ENCODE measurements at regions not wholly inside any gene's neighbourhood (a gene's known extent, or its start where the extent isn't known, plus 50 kb on each side); places are given as distances from the start of the nearest gene placed in this dataset.

DNA sequence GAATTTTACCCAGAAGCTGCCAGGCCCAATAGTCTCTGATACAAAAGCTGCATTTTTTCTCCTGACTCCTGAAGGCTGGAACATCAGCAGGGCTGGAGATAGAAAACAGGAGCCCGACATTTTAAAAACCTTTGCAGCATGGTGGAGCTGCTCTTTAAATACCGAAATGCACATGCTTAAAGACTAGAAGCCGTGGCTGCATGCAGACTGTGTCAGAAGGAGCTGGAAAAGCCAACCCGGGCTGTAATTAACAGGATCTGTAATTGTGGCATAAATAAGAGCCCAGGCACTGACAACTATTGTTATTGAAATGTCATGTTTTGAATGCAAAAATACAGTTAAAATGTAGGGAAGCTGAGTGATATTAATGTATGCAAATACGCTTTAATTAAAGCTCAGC, 304.9 kb upstream of the PLET1 start:
- DNase-seq (ENCODE audit: low spot score in 2 of 2): no peak
- FAIRE-seq: no peak

GRCh38 chr11:112566124-112566523, 305.5 kb upstream of the PLET1 start:
- no peak for FAIRE-seq
- DNase-seq (ENCODE audit: low spot score in 2 of 2): no peak

DNA sequence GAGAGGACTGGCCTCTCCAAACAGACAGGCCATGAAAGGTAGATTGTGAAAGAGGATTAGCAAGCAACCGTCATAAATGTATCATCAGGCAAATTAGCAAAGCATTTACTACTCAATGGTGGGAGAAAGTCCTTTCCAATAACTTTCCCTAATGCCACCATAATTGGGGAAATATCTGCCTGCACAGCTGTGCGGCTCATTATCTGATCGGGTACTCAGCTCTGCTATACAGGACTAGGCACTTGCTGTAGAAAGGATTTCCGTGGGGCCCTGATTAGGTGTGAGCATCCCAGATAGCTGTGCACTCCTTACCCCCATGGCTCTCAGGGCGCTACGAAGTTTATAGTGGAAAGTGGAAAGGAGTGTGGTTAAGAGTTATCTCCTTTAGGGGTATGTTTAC, 309.7 kb upstream of the PLET1 start:
- FAIRE-seq (no peak), DNase-seq (ENCODE audit: low spot score in 2 of 2) (no peak)

DNA sequence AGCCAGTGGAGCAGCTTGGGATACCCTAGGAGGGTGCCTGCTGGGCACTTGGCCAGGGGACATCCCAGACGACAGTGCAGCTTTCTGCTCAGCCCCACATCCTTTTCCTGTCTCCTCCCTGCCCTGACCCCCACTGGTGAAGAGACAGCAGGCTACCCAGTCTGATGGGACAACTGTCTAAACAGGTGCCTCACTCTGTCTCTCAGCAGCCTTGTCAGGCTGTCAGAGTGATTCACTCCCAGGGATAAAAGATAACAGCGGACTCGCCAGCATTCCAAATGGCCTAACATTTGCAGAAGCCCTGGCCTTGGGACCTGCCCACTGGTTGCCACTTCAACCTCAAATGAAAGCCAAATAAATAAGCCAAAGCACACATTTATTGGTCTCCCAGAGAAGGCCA, 318.6 kb upstream of the PLET1 start:
- FAIRE-seq (no peak), DNase-seq (ENCODE audit: low spot score in 2 of 2) (no peak)

DNA sequence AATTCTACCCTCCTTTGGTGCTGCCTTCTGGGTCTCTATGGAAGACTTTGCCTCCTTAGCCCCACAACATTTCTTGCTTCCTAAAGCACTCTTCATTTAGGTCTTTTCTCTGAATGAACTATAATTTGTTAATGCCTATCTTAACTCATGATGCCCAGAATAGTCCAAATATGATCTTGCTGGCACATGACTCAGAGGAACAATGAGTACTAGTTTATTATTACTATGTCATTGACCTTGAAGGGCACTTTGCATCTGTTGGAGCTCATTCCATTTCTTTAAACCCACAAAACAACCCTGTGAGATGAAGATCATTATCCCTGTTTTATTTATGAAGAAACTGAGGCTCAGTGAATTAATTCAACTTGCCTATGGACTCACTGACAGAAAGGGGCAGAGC, 320.2 kb upstream of the PLET1 start:
- DNase-seq (ENCODE audit: low spot score in 2 of 2) (no peak), FAIRE-seq (no peak)

- DNase-seq (ENCODE audit: low spot score in 2 of 2) (no peak), FAIRE-seq (no peak)
These were observed 321.1 kb upstream of the PLET1 start for GRCh38 chr11:112581747-112582146.

GRCh38 chr11:112582366-112582765, 321.7 kb upstream of the PLET1 start:
- FAIRE-seq: no peak
- no peak for DNase-seq (ENCODE audit: low spot score in 2 of 2)

GRCh38 chr11:112583261-112583893, 322.7 kb upstream of the PLET1 start:
- FAIRE-seq: no peak
- DNase-seq (ENCODE audit: low spot score in 2 of 2): no peak

DNA sequence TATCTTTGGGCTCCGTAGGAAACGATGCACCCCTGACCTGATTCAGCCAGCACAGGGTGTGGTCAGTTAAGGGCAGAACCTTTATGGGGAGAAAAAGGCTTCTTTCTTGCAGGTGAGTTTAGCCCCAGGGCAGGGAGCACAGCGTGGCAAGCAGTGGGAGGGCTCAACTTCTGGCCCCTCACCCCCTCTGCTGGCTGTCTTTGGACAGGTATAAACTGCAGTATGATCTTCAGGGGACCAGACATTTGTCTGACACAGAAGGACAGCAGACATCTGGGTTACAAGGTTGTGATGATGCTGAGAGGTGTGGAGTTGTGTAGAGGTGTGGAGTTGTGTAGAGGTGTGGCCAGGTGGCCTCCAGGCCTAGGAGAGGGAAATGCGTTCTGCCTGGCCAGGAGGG, 324.0 kb upstream of the PLET1 start:
- no peak for FAIRE-seq
- no peak for DNase-seq (ENCODE audit: low spot score in 2 of 2)

DNA sequence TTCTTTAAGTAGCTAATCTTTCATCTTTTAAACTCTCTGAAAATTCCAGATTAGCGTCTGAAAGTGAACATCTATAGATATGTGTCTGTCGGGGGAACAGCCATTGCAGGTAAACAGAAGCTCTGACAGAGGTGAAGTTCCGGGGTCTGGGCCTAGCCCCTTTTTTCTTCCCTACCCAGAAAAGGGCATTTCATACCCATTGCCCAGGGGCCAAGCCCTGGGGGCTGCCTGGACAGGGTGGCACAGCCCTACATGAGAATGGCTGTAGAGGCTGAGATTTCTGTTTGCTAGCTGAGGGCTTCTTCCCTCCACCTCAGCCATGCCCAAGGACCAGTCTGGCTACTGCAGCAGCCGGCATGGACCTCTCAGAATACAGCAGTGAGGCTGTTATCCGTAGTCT, 327.0 kb upstream of the PLET1 start:
- DNase-seq (ENCODE audit: low spot score in 2 of 2) (no peak), FAIRE-seq (no peak)

GRCh38 chr11:112588252-112588694, 327.6 kb upstream of the PLET1 start:
- DNase-seq (ENCODE audit: low spot score in 2 of 2) (peak; percentile 20 to 43), FAIRE-seq (no peak)

- DNase-seq (ENCODE audit: low spot score in 2 of 2) (no peak), FAIRE-seq (no peak)
These were observed 328.5 kb upstream of the PLET1 start for GRCh38 chr11:112589155-112589554.

- DNase-seq (ENCODE audit: low spot score in 2 of 2) (no peak), FAIRE-seq (no peak)
These were observed 330.1 kb upstream of the PLET1 start for GRCh38 chr11:112590764-112591163.

DNA sequence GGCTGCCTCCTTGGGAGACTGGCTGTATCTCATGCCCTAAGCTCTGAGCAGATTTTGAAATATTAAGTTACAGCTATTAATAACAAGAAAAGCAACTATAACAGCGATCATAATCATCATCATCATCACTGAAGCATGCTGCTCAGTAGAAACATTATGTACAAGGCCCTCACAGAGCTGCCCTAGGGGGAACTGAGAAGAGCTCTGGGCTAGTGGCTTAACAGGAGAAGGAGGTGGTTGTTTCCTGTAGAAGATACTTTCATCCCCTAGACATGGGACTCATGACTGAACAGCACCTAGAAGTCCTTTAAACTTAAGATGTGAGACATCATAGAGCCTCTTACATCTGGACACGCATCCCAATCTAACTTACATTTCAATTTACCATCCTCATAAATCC, 332.8 kb upstream of the PLET1 start:
- DNase-seq (ENCODE audit: low spot score in 2 of 2): no peak
- FAIRE-seq: no peak

DNA sequence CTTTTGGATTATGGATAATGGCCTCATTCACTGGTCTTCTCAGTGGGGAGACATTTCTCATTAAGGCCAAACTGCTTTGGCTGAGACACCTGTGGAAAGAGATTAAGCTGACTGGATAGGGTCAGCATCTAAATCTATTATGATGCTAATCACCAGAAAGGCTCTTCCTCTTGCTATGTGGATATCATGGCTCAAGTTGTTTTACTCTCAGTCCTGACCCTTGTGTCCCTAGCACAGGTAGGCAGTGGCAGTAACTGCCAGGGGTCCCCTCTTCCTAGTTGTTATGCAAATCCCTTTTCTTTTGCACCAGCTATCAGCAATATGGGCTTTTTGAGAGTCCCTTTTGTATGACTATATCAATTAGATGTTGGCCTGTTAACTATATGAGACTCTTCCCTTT, 335.7 kb upstream of the PLET1 start:
- FAIRE-seq: no peak
- no peak for DNase-seq (ENCODE audit: low spot score in 2 of 2)

- FAIRE-seq (no peak), DNase-seq (ENCODE audit: low spot score in 2 of 2) (no peak)
These were observed 336.7 kb upstream of the PLET1 start for GRCh38 chr11:112597286-112597790.

DNA sequence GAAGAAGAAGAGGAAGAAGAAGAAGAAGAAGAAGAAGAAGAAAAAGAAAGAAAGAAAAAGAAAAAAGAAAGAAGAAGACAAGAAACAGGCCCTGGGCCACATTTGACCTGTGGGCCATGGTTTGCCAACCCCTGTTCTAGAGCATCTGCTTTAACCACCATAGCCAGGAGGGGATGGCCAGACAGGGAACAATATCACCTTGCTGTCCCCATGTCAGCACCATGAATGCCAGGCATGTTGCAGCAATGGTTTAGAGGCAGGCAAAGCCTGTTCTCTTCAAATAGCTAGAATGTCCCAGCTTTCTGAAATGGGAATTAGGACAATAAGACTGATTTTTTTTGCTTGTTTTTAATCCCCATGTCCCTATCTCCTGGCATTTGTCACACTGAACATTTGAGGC, 338.6 kb upstream of the PLET1 start:
- DNase-seq (ENCODE audit: low spot score in 2 of 2) (no peak), FAIRE-seq (no peak)

- no peak for DNase-seq (ENCODE audit: low spot score in 2 of 2)
- FAIRE-seq: no peak
These were observed 339.3 kb upstream of the PLET1 start for GRCh38 chr11:112599856-112600533.

DNA sequence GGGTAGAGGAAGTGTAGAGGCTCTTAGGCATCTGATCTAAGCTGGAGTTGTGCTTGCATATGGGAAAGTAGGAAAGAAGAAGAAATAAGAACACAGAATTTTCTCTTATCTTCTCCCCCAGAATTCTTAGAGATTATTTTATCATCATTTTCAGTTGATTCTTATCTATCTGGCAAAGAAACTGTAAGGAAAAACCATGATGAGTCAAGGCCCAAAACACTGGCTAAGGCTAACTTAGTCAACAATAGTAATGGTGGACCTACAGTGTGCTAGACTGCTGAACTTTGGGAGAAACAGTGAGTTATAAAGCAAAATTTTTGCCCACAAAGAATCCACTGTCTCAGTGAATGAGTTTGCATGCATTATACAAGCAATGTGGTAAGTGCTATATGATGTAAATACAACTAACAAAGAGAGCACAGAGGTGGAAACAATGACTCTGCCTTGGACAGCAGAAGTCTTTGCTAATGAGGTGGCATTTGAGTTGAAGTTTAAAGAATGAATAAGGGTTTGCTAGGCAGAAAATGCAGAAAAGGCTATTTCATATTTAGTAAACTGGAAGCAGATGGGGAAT, 344.5 kb upstream of the PLET1 start:
- FAIRE-seq (no peak), DNase-seq (ENCODE audit: low spot score in 2 of 2) (no peak)

DNA sequence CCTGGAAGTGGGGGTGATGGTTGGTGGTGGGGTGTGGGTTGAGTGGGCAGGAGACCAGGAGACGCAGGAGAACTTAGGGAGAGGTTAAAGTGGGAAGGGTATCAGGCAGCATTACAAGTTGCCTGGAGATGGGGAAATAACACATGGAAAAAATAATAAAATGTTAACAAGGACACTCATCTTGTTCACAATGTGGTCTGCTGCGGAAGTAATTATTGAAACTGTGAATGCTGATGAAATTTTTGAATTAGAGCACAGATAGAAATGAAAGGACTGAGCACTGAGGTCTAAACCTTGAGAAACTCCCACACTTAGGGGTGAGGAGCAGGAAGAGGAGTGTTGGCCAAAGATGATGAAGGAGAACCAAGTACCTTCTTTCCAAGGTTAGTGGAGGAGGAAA, 346.0 kb upstream of the PLET1 start:
- DNase-seq (ENCODE audit: low spot score in 2 of 2) (no peak), FAIRE-seq (no peak)

DNA sequence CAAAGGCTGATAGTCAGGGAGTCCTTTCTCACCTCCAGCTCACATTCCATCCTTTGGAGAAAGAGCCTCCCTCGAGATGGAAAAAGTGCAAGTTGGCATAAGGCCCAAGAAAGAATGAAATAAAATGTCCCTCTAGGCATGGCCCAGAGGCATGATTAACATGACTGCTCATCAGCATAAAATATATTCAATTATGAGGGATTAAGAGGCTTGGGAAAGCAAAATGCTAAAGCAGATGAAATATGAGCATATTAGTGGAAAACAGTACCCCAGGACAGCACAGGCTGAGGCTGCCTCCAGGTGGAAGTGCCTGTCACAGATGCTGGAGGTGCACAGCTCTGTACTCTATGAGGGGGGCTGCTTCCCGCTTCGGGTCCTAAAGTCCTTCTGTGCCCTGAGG, 347.8 kb upstream of the PLET1 start:
- no peak for FAIRE-seq
- DNase-seq (ENCODE audit: low spot score in 2 of 2): no peak

DNA sequence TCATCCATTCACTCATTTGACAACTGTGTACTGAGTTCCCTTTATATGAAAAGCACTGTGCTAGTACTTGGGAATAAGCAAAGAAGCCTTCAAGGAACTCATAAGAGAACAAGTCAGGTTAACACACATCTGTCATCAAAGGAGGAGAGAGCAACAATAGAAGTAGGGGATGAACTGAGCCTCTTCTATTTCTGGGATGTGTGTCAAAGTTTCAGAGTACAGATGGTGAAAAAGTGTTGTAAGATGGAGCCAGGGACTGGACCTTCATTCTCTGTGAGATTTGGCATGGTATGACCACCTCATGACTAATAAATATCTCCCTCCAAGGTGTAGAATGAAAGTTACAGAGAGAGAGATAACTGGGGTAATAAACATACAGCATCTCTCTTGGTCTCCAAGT, 349.8 kb upstream of the PLET1 start:
- FAIRE-seq (no peak), DNase-seq (ENCODE audit: low spot score in 2 of 2) (no peak)
